HL-60 (cell line): ENCODE measurements at regions not wholly inside any gene's neighbourhood (a gene's known extent, or its start where the extent isn't known, plus 50 kb on each side); places are given as distances from the start of the nearest gene placed in this dataset.

Experiments used
- GABPA ChIP-seq: IDR thresholded peaks from 2 replicates; pipeline ENCODE4 v1.6.1; 2012; ENCODE audit warnings: low read depth
- POLR2AphosphoS5 ChIP-seq: IDR thresholded peaks from 2 replicates; pipeline ENCODE4 v1.6.1; 2012; ENCODE audit warnings: low read depth
- REST ChIP-seq: IDR thresholded peaks from 2 replicates; pipeline ENCODE4 v1.6.1; 2012; ENCODE audit warnings: low read depth; ENCODE audit not compliant: insufficient replicate concordance
- TF ChIP-seq, protein P1 (sequence below): IDR thresholded peaks from one replicate; pipeline ENCODE4 v1.5.1; 2011; ENCODE audit warnings: low read length, control low read depth, inconsistent platforms; ENCODE audit not compliant: insufficient read depth

- TF ChIP-seq, protein P1, sequence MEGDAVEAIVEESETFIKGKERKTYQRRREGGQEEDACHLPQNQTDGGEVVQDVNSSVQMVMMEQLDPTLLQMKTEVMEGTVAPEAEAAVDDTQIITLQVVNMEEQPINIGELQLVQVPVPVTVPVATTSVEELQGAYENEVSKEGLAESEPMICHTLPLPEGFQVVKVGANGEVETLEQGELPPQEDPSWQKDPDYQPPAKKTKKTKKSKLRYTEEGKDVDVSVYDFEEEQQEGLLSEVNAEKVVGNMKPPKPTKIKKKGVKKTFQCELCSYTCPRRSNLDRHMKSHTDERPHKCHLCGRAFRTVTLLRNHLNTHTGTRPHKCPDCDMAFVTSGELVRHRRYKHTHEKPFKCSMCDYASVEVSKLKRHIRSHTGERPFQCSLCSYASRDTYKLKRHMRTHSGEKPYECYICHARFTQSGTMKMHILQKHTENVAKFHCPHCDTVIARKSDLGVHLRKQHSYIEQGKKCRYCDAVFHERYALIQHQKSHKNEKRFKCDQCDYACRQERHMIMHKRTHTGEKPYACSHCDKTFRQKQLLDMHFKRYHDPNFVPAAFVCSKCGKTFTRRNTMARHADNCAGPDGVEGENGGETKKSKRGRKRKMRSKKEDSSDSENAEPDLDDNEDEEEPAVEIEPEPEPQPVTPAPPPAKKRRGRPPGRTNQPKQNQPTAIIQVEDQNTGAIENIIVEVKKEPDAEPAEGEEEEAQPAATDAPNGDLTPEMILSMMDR: no peak
- no peak for TF ChIP-seq POLR2AphosphoS5
- TF ChIP-seq REST: no peak
- no peak for TF ChIP-seq GABPA
Observed at GRCh38 chr16:49021136-49021535, 260.5 kb downstream of the CBLN1 start.
